ENCODE measurements at regions not wholly inside any gene's neighbourhood (a gene's known extent, or its start where the extent isn't known, plus 50 kb on each side); places are given as distances from the start of the nearest gene placed in this dataset.
A peak's percentile ranks its signal among the peaks of the same experiment; 100 is the strongest.

- no peak for TF ChIP-seq SAFB (IDR thresholded peaks at IDR 0.05; ENCODE audit: borderline replicate concordance, low read depth, low read length)
- TF ChIP-seq CHD2 (IDR thresholded peaks at IDR 0.05; ENCODE audit: low read depth, low read length) = no peak
- peak; percentile 94 for TF ChIP-seq DPF2 (IDR thresholded peaks at IDR 0.05)
- TF ChIP-seq RBBP5 (IDR thresholded peaks at IDR 0.05; ENCODE audit: borderline replicate concordance, insufficient read depth, low read length, poor library complexity, severe bottlenecking) = no peak
- no peak for TF ChIP-seq CHAMP1 (IDR thresholded peaks at IDR 0.05)
- no peak for TF ChIP-seq KLF10 (CRISPR knock-in tag; IDR thresholded peaks at IDR 0.05)
- no peak for TF ChIP-seq MLX (CRISPR knock-in tag; conservative IDR thresholded peaks at IDR 0.05)
- peak; percentile 61; the same call in 1 of the 2 replicates for TF ChIP-seq SP1 (CRISPR knock-in tag; IDR thresholded peaks at IDR 0.05)
- peak; percentile 68 for TF ChIP-seq RBFOX2 (IDR thresholded peaks at IDR 0.05; ENCODE audit: low read depth, low read length)
- TF ChIP-seq ZNF311 (CRISPR knock-in tag; IDR thresholded peaks at IDR 0.05) = no peak
- TF ChIP-seq NFE2L1 (tag; IDR thresholded peaks at IDR 0.05; ENCODE audit: borderline replicate concordance, low read depth) = no peak
- TF ChIP-seq DNMT1 (IDR thresholded peaks at IDR 0.05) = no peak
- TF ChIP-seq NFIC (IDR thresholded peaks at IDR 0.05) = peak; percentile 40; the same call in 1 of the 2 replicates
- TF ChIP-seq MEIS2 (IDR thresholded peaks at IDR 0.05; ENCODE audit: partially characterized antibody) = peak; percentile 64
- TF ChIP-seq, protein P1, sequence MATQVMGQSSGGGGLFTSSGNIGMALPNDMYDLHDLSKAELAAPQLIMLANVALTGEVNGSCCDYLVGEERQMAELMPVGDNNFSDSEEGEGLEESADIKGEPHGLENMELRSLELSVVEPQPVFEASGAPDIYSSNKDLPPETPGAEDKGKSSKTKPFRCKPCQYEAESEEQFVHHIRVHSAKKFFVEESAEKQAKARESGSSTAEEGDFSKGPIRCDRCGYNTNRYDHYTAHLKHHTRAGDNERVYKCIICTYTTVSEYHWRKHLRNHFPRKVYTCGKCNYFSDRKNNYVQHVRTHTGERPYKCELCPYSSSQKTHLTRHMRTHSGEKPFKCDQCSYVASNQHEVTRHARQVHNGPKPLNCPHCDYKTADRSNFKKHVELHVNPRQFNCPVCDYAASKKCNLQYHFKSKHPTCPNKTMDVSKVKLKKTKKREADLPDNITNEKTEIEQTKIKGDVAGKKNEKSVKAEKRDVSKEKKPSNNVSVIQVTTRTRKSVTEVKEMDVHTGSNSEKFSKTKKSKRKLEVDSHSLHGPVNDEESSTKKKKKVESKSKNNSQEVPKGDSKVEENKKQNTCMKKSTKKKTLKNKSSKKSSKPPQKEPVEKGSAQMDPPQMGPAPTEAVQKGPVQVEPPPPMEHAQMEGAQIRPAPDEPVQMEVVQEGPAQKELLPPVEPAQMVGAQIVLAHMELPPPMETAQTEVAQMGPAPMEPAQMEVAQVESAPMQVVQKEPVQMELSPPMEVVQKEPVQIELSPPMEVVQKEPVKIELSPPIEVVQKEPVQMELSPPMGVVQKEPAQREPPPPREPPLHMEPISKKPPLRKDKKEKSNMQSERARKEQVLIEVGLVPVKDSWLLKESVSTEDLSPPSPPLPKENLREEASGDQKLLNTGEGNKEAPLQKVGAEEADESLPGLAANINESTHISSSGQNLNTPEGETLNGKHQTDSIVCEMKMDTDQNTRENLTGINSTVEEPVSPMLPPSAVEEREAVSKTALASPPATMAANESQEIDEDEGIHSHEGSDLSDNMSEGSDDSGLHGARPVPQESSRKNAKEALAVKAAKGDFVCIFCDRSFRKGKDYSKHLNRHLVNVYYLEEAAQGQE (IDR thresholded peaks at IDR 0.05; ENCODE audit: borderline replicate concordance) = peak; percentile 50
- TF ChIP-seq, protein P1 (CRISPR knock-in tag; IDR thresholded peaks at IDR 0.05; ENCODE audit: low read depth) = no peak
- TF ChIP-seq ZNF408 (CRISPR knock-in tag; IDR thresholded peaks at IDR 0.05; ENCODE audit: low read depth) = no peak
Observed at GRCh38 chr5:124628721-124629596, 117.5 kb downstream of the ZNF608 start (continued).

Data from K562 (cell line).